ENCODE measurements at regions not wholly inside any gene's neighbourhood (a gene's known extent, or its start where the extent isn't known, plus 50 kb on each side); places are given as distances from the start of the nearest gene placed in this dataset.

GRCh38 chr4:66606215-66606614 lies 935.9 kb upstream of the EPHA5 start:
- TF ChIP-seq CTCF (IDR thresholded peaks at IDR 0.05; ENCODE audit: low read depth, low read length, poor library complexity, severe bottlenecking) (no peak), EZH2phosphoT487 (IDR thresholded peaks at IDR 0.05; ENCODE audit: borderline replicate concordance, low read length) (no peak)
